ENCODE measurements at regions not wholly inside any gene's neighbourhood (a gene's known extent, or its start where the extent isn't known, plus 50 kb on each side); places are given as distances from the start of the nearest gene placed in this dataset.
"Not testable (repeated sequence)": the region's sequence is repeated elsewhere in the genome, so short reads cannot be mapped to it uniquely, and the experiment has no call there.

DNA sequence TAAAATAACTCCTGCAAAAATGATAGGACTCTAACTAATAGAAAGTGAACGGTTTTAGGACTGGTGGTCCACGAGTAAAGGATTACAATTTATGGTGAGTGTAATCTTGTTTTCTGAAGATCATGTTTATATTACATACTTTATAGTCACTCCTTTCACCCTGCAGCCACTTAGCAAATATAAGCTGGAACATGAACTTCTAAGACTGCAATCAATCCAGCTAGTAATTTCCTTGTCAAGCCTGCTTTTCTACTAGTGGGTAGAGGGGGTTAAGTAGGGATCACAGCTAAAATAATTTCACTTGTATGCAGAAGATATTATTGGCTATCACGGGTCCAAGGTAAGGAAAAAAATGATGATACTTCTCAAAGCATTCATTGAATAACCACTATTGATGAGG lies 125.5 kb upstream of the NETO1 start:
- DNase-seq = peak; percentile 14

DNA sequence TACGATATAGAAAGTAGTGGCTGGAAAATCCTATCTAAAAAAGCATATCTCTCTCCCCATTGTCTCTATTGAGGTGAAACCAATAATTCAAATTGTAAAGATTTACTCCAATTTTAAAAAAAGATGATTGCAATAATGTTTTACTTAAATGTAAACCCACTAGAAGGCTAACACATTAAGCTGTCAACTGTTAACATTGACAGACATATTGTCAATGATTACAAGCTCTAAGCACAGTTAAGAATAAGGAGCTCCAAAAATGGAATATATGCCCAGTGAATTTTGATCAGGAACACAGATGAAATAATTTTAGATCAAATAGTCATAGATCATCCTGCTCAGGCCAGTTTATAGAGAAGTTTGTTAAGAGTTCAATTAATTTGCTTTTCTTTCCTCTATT lies 123.6 kb upstream of the NETO1 start:
- no peak for DNase-seq

DNA sequence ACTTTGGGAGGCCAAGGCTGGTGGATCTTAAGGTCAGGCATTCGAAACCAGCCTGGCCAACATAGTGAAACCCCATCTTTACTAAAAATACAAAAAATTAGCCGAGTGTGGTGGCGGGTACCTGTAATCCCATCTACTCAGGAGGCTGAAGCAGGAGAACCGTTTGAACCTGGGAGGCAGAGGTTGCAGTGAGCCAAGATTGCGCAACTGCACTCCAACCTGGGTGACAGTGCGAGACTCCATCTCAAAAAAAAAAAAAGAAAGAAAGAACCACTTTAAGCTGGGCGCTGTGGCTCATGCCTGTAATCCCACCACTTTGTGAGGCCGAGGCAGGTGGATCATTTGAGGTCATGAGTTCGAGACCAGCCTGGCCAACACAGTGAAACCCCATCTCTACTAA lies 119.8 kb upstream of the NETO1 start:
- not testable (repeated sequence) for DNase-seq

DNA sequence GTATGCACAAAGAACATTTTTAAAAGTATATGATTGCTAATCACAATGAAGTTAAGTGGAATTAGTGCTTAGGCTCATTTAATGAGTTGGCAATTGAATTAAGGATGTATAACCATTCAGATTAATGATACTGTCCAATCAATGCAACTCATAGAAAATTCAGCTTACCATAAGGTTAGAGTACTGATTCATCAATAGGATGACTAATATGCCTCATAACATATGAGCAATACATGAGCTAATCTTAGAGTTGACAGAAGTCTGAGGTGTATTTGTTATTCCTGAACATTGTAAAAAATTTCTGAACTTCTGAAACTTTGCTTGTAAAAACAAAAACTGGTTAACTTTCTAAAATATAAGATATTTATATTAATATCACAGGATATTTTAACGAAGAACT lies 118.3 kb upstream of the NETO1 start:
- no peak for DNase-seq

DNA sequence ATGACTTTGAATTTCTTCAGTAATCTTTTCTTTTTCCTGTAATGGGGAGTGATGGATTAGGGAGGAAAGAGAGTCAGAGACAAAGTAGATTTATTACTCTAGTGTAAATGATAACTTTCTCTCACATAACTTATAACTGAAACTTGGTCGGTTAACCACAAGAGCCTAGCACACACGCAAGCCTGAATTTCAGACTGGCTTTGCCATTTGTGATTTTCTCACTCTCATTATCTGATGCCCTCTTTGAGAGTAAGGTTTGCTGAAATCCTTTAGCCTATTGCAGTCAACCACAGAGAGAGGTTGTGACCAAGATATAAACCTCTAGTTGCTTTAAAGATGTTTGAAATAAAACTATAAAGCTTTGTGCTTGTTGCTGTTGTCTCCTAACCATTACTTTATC lies 117.9 kb upstream of the NETO1 start:
- DNase-seq = no peak

DNA sequence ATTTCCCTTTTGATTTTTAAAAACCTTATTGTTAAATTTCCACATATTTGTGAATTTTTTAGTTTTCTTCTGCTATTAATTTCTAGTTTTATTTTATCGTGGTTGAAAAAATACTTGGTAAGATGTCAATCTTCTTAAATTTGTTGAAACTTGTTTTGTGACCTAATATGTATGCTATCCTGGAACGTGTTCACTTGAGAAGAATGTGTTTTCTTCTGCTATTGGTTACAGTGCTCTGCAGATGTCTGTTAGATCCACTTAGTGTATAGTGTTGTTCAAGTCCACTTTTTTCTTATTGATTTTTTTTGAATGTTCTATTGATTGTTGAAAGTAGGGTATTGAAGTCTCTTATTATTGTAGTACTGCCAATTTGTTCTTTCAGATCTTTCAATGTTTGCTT lies 116.5 kb upstream of the NETO1 start:
- DNase-seq = no peak

DNA sequence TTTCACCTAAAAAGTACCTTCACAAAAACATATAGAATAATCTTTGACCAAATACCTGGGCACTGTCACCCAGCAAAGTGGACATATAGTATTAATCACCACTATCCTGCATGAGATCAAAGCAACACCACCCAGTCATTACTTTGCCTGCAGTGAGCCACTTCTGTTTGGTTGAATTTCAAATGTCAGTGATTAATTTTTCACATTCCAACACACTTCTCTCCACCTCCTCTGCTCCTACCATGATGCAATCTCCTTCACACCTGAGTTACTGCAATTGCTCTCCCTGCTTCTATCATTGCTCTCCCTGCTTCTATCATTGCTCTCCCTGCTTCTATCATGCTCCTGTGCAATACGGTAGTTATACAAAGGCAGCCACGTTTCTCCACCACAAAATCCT lies 106.1 kb upstream of the NETO1 start:
- DNase-seq = no peak

DNA sequence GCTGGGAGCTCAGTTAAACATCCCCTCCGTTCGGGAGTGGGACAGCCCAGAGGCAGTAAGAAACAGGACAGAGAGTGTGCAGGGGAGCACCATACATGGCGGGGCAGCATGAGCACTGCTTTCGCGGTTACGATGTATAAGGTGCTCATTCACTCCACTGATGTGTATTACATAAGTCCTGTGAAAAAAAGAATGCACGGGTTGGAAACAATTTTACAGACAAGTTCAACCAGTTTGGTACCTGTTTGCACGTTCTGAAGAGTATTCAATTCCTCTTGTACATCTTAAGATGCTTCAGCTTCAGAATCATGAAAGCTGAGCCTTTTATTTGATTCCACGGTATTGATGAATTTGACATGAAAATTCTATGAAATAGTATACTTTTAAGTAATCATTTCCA lies 97.8 kb upstream of the NETO1 start:
- no peak for DNase-seq

DNA sequence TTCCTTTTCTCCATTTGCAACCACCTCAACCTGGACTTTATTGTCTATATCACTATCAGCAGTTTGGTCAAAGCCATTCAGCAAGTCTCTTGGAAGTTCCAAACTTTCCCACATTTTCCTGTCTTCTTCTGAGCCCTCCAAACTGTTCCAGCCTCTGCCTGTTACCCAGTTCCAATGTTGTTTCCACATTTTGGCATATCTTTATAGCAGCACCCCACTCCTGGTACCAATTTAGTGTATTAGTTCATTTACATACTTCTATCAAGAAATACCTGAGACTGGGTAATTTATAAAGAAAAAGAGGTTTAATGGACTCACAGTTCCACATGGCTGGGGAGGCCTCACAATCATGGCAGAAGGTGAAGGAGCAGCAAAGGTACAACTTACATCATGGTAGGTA lies 90.4 kb upstream of the NETO1 start:
- not testable (repeated sequence) for DNase-seq

DNA sequence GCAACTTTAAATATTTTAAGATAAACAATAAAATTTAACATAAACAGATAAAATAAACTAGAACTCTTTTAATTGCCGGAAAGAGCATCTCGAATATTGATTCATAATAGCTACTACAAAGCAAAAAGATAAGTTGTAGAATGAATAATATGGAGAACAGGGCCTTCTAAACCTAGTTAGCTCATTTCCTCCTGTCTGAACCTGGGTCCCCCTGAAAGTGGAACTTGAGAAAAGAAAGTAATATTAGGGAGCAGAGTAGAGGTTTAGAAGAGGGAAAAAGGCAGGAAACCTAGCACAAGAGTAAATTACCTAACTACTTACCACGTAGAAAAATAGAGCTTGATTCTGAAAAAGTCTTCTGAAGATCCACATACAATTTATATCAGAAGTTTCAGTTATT lies 80.7 kb upstream of the NETO1 start:
- DNase-seq = no peak

DNA sequence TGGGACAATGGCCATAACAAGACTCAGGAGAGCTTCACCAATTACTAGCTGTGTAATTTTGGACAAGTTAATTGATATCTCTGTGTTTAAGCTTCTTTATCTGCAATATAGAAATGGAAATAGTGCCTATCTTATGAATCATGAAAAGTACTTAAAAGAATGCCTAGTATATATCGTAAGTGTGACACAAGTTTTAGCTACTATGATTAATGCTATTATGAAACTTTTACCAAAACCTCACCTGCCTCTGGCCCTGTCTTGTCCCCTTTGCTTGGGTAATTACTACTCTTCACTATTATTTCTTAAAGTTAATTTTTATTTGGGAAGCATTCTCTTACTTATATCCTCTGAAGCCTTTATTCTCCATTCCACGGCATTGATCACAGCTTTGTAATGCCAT lies 75.0 kb upstream of the NETO1 start:
- no peak for DNase-seq

DNA sequence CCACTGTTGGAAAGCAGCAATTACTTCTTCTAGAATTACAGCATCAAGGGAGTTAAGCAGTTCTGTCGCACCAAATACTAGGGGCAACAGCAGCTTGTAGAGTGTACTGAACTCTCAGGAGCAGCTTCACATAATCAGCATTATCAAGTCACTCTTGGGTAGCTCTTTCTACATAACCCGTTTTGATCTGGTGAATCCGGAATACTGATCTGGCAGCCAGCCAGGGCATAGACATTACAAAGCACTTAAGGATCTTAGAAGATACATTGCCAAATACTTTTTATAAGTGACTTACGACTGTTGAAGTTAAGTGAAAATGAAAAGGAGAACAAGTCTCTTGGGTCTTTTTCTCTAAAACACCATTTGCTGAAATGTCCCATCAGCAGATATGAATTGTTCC lies 73.2 kb upstream of the NETO1 start:
- DNase-seq = no peak

DNA sequence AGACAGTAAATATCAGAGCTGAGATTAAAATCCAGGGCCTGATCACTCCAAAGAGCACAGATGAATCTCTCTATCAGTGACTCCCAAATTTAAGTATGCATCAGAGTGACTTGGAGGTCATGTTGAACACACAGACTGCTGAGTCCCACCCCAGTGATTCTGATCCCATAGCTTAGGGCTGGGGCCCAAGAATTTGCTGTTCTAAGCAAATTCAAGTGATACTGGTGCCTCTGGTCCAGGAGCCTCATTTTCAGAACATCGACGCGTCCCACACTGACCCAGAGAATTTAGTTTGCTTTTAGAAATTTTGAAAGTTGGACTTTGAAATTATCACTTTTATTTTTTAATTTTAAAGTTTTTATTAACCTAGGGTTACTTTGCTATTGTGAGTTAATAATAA lies 72.7 kb upstream of the NETO1 start:
- DNase-seq = no peak

DNA sequence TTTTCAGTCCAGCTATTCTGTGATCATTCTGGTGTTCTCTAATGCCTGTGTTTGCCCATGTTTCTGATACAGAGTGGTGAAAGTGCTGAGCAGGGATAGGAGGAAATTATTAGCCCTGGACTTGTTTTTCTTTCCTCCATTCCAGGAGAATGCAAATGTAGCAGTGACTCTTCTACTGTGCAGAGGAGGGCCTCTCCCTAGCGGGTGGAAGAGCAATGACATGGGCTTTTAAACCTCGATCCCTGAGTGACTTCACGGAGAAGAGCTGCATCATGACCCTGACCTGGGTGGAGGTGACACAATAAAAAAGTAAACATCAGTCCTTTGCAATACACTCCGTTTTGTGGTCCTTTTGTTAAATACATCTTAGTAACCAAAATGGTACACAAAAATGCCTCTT lies 68.0 kb upstream of the NETO1 start:
- no peak for DNase-seq

DNA sequence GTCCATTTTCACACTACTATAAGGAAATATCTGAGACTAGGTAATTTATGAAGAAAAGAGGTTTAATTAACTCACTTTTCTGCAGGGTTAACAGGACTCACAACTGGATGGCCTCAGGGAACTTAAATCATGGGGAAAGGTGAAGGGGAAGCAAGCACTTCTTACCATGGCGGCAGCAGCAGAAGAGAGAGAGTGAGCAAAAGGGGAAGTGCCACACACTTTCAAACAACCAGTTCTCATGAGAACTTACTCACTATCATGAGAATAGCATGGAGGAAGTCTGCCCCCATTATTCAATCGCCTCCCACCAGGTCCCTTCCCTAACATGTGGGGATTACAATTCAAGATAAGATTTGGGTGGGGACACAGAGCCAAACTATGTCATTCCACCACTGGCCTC lies 55.1 kb upstream of the NETO1 start:
- no peak for DNase-seq

Data from renal pelvis (tissue), 1 donor.